ENCODE measurements at regions not wholly inside any gene's neighbourhood (a gene's known extent, or its start where the extent isn't known, plus 50 kb on each side); places are given as distances from the start of the nearest gene placed in this dataset.

- DNase-seq (ENCODE audit: low read depth) = no peak
- TF ChIP-seq CTCF (conservative IDR thresholded peaks at IDR 0.05; ENCODE audit: low read length) = no peak
- H3K4me3 ChIP-seq (ENCODE audit: low read length) = no peak overlapping the region
These were observed 1325.3 kb downstream of the SI start for GRCh38 chr3:163753033-163753432.

GRCh38 chr3:163745204-163745603 is 1333.1 kb downstream of the SI start:
- DNase-seq (ENCODE audit: low read depth) = no peak
- TF ChIP-seq CTCF (conservative IDR thresholded peaks at IDR 0.05; ENCODE audit: low read length) = no peak
- H3K4me3 ChIP-seq (ENCODE audit: low read length) = no peak overlapping the region

GRCh38 chr3:163735394-163735793 is 1342.9 kb downstream of the SI start:
- H3K4me3 ChIP-seq (ENCODE audit: low read length) = no peak overlapping the region
- DNase-seq (ENCODE audit: low read depth) = no peak
- TF ChIP-seq CTCF (conservative IDR thresholded peaks at IDR 0.05; ENCODE audit: low read length) = no peak

- H3K4me3 ChIP-seq (ENCODE audit: low read length) = no peak overlapping the region
- TF ChIP-seq CTCF (conservative IDR thresholded peaks at IDR 0.05; ENCODE audit: low read length) = no peak
- DNase-seq (ENCODE audit: low read depth) = no peak
These were observed 1347.6 kb downstream of the SI start for GRCh38 chr3:163730684-163731083.

GRCh38 chr3:163726125-163726524 is 1352.2 kb downstream of the SI start:
- H3K4me3 ChIP-seq (ENCODE audit: low read length) = no peak overlapping the region
- no peak for DNase-seq (ENCODE audit: low read depth)
- no peak for TF ChIP-seq CTCF (conservative IDR thresholded peaks at IDR 0.05; ENCODE audit: low read length)

- no peak for DNase-seq (ENCODE audit: low read depth)
- no peak for TF ChIP-seq CTCF (conservative IDR thresholded peaks at IDR 0.05; ENCODE audit: low read length)
- H3K4me3 ChIP-seq (ENCODE audit: low read length) = no peak overlapping the region
These were observed 1355.9 kb downstream of the SI start for GRCh38 chr3:163722405-163722804.

- no peak for DNase-seq (ENCODE audit: low read depth)
- TF ChIP-seq CTCF (conservative IDR thresholded peaks at IDR 0.05; ENCODE audit: low read length) = no peak
- no peak overlapping the region for H3K4me3 ChIP-seq (ENCODE audit: low read length)
These were observed 1356.7 kb downstream of the SI start for GRCh38 chr3:163721596-163721995.
